ENCODE measurements at regions not wholly inside any gene's neighbourhood (a gene's known extent, or its start where the extent isn't known, plus 50 kb on each side); places are given as distances from the start of the nearest gene placed in this dataset.

- TF ChIP-seq ZNF274 (IDR thresholded peaks at IDR 0.05; ENCODE audit: low read depth, low read length), result no peak
- TF ChIP-seq YY1 (IDR thresholded peaks at IDR 0.05; ENCODE audit: insufficient read depth, insufficient read length), result no peak
Observed at GRCh38 chr2:8159966-8160603, 521.8 kb upstream of the ID2 start.

All from NT2/D1 (cell line).